ENCODE measurements at regions not wholly inside any gene's neighbourhood (a gene's known extent, or its start where the extent isn't known, plus 50 kb on each side); places are given as distances from the start of the nearest gene placed in this dataset.

DNA sequence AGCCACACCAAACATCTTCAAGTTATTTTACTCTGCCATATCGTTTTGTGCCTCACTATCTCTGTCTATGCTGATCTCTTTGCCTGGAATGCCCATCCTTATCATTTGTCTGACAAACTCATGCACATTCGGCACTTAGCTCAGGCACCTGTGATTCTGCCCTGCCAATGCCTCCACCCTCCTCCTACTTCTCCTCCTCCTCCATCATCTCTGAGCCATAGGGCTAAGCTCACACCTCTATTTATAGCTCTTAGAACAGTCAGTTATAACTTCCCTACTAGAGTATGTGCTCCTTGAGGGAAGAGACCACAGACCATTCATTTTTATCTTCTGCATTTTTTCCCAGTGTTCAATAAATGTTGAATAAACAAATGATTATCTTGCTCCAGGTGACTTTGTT lies 51.2 kb upstream of the CDK13 start (continued):
- TF ChIP-seq, protein P1, sequence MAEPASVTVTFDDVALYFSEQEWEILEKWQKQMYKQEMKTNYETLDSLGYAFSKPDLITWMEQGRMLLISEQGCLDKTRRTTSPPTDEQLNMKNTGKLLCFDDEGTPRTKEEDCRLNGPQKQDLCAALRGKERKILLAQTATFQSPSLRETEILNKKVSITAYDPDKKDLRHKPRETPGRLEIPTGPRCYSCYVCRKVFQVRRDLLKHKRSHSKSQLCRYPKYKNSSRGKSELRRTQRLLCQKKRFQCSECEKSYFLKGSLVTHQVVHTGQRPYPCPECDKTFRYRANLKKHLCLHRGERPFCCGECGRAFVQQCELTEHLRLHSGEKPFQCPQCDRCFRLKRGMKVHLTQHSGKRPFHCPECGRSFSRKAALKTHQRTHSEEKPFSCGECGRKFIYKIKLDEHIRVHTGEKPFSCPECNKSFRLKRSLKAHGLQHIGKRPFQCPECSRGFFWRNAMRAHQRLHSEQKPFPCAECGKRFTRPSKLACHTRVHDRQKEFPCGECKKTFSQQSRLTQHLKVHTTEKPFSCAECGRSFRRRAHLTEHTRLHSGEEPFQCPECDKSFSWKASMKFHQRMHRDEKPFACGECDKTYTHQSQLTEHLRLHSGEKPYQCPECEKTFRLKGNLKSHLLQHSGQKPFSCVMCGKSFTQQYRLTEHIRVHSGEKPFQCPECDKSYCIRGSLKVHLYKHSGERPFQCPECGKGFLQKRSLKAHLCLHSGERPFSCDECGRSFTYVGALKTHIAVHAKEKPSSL (CRISPR knock-in tag; conservative IDR thresholded peaks at IDR 0.05): no peak

Measured in WTC11 (cell line).